DND-41 (cell line): ENCODE measurements at regions not wholly inside any gene's neighbourhood (a gene's known extent, or its start where the extent isn't known, plus 50 kb on each side); places are given as distances from the start of the nearest gene placed in this dataset.

Source experiments
- CTCF ChIP-seq: IDR thresholded peaks from 2 replicates; pipeline ENCODE4 v1.5.1; 2012; ENCODE audit warnings: borderline replicate concordance, low read length, moderate library complexity, mild to moderate bottlenecking; ENCODE audit not compliant: poor library complexity, severe bottlenecking; ENCODE audit errors: extremely low read depth
- EZH2 ChIP-seq: IDR thresholded peaks from 3 replicates; pipeline ENCODE4 v1.6.1; 2012; ENCODE audit warnings: borderline replicate concordance, low read depth, mild to moderate bottlenecking, moderate library complexity, low read length, inconsistent platforms; ENCODE audit not compliant: severe bottlenecking

DNA sequence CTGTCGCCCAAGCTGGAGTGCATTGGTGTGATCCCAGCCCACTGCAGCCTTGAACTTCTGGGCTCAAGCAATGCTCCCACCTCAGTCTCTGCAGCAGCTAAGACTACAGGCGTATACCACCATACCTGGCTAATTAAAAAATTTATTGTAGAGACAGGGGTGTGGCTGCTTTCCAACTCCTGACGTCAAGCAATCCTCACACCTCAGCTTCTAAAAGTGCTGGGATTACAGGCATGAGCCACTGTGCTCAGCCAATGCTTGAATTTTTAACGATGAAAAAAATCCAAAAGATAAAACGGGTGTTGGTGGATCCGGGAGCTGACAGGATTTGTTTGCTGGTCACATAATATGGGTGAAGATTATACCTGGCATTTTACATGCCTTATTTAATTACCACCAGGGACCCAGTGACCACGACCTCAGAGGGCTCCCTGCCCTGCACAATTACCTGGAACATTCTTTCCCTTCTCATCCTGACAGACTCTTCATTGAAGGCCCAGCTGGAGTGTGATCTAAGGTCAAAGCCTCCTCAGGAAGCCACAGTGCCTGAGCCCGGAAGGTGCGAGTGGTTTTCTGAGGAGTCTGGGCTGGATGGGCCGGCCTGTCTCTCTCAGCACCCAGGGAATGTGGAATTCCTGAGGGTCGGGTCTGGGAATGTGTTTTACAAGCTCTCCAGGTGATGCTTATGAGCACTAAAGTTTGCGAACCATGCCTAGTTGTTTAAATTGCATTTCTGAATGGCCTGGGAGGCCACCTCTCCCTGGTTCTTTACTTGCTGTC lies 193.3 kb downstream of the USP12 start:
- TF ChIP-seq CTCF (no peak), EZH2 (no peak)
